GM21737 (cell line): ENCODE measurements at regions not wholly inside any gene's neighbourhood (a gene's known extent, or its start where the extent isn't known, plus 50 kb on each side); places are given as distances from the start of the nearest gene placed in this dataset.

Experiments used
- ATAC-seq: cut with Tn5 transposase; IDR thresholded peaks from one replicate; pipeline ENCODE4 v1.9.1; 2021; ENCODE audit warnings: mild to moderate bottlenecking, moderate library complexity; ENCODE audit not compliant: unreplicated experiment

GRCh38 chr21:15359251-15359650 lies 294.5 kb upstream of the NRIP1 start:
- no peak for ATAC-seq

DNA sequence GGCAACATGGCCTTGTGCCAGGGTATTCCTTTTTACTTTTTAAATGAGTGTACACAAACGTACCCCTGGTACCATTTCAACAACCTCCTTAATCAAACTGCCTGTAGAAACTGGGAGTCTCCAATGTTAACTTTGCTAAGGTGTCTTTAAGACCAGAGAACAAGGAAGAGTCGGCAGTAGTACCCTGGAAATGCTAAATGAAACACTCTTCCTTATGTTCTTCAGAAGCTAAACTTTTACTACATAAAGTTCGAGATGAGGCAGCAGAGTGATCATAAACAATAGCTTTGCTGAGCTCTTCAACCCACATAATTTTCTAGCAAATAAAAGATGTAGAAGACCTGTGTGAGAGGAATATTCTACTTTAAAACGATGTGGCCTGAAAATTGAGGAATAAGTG lies 297.7 kb upstream of the NRIP1 start:
- no peak for ATAC-seq

DNA sequence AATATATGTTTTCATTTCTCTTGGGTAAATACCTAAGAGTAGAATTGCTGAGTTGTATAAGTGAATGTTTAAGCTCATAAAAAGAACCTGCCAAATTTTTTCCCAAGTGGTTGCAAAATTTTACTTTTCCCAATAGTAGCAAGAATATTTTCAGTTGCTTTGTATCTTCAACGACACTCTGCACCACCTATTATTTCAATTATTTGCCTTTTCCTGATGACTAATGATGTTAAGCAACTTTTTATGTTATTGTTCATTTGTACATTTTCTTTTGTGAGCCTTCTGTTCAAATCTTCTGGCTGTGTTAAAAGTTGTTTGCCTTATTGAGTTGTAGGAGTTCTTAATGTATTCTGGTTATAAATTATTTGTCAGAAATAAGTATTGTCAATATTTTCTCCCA lies 299.1 kb upstream of the NRIP1 start:
- no peak for ATAC-seq

GRCh38 chr21:15365751-15366392 lies 301.1 kb upstream of the NRIP1 start:
- no peak for ATAC-seq

DNA sequence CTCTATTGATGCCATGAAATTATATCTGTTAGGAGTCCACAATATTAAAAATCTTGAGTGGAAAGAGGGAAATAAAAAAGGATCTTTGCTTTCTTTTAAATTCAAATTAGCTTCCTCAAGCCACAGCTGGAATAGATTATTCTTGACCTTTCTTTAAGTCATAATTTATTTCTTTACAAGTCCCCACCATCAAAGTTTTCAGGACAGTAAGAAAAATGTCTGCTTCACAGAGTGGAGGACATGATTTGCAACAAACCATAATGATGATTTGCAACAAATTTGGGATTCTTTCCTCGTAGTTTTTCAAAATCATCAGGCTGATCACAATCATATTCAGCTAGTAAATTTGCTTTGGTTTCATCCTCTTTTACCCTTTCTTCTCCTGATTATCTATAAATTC lies 301.8 kb upstream of the NRIP1 start:
- ATAC-seq: no peak

- ATAC-seq: no peak
These were observed 302.3 kb upstream of the NRIP1 start for GRCh38 chr21:15367061-15367626.

GRCh38 chr21:15370462-15370975 lies 305.7 kb upstream of the NRIP1 start:
- no peak for ATAC-seq

GRCh38 chr21:15373941-15374340 lies 309.1 kb upstream of the NRIP1 start:
- ATAC-seq: no peak

GRCh38 chr21:15379776-15380175 lies 315.0 kb upstream of the NRIP1 start:
- ATAC-seq: no peak

- ATAC-seq: no peak
These were observed 318.8 kb upstream of the NRIP1 start for GRCh38 chr21:15383588-15383987.

DNA sequence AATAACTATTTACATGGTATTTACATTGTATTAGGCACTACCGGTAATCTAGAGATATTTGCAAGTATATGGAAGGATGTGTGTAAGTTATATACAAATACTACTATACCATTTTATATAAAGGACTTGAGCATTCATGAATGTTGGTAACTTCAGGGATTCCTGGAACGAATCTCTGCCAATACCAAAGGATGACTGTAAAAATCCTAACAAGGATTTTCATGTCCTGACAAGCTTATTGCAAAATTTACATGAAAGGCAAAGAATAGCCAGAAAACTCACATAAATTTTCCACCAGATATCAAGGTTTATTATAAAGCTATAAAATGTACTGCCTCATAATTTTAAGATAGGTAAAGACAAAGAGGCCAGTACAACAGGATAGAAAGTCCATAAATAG lies 325.2 kb upstream of the NRIP1 start:
- no peak for ATAC-seq

DNA sequence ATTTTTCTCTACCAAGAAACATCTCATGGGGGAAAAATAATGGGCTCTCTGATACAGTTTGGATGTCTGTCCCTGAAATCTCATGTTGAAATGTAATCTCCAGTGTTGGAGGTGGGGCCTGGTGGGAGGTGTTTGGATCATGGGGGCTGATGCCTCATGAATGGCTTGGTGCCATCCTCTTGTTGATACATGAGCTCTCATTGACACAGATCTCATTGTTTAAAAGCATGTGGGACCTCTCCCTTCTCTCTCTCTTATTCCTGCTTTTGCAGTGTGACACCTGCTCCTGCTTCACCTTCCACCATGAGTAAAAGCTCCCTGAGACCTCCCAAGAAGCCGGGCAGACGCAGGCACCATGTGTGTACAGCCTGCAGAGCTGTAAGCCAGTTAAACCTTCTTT lies 332.5 kb upstream of the NRIP1 start:
- ATAC-seq: no peak

DNA sequence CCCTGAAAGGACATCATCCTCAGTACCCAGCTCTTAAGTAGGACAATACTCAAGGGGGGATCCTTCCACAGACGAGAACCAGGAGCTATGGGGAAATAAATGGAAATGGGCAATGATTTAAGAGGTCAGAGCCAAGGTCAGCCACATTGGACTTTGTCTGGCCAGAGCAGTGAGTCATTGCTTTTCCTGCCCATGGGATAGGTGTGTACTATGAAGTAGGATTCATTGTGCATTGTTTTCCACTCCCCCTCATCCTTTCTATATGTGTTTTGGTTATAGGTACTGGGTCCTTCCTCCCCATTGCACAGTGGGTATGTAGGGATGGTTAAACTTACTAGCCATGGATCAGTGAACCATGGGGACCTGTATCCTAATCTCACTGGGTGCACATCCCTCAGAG lies 328.9 kb upstream of the USP25 start:
- ATAC-seq: no peak

DNA sequence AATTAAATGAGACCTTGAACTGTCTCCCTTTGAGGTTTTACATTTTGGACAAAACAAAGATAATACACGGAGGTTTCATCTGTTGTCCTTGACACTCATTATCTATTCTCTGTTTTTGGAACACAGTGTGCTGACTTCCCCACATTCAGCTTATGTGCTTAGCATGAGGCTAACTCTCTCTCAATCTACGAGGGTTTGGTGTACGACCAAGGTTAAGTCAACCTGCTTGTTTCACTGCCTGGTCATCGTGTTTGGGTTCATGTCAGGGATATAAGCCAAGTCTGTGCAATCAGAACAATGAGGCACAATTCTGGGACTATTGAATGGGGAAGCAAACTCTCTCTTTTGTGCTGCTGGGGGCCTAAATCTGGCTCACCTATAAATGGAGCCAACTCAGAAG lies 328.5 kb upstream of the USP25 start:
- no peak for ATAC-seq

DNA sequence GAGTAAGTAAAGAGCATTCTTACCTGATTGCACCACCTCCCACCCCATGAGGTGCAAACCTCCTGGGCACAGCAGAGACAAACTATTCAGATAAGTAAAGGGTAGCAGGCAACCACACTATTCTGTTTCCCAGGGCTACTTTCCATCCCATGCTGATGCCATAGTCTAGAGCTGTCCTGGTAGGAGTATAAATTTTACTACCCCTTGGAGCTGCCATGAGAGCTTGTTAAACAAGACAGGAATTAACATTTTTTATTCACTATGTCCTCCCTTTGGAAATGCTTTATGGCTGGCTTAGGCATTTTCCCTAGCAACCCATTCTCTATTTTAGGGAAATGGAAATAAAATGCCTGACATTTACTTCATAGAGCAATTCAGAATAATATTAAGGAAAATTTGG lies 324.6 kb upstream of the USP25 start:
- ATAC-seq: no peak

- no peak for ATAC-seq
These were observed 323.0 kb upstream of the USP25 start for GRCh38 chr21:15406791-15407190.

- ATAC-seq: no peak
These were observed 322.2 kb upstream of the USP25 start for GRCh38 chr21:15407585-15407984.

DNA sequence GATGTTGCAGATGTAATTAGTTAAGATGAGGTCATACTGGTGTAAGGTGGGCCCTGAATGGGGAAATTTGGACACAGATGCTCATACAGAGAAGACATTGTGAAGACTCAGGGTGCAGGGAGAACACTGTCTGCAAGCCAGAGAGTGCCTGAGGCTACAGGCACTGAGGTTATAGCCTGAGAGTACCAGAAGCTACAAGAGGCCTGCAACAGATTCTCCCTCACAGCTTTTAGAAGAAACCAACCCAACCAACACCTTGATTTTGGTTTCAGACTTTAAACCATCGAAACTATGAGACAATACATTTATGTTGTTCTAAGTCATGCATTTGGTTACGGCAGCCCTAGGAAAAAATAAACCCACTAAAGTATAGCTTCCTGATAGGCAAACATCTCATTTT lies 321.7 kb upstream of the USP25 start:
- no peak for ATAC-seq

GRCh38 chr21:15409031-15409430 lies 320.8 kb upstream of the USP25 start:
- ATAC-seq: no peak

- no peak for ATAC-seq
These were observed 318.9 kb upstream of the USP25 start for GRCh38 chr21:15410853-15411252.

GRCh38 chr21:15414057-15414456 lies 315.7 kb upstream of the USP25 start:
- ATAC-seq: no peak

DNA sequence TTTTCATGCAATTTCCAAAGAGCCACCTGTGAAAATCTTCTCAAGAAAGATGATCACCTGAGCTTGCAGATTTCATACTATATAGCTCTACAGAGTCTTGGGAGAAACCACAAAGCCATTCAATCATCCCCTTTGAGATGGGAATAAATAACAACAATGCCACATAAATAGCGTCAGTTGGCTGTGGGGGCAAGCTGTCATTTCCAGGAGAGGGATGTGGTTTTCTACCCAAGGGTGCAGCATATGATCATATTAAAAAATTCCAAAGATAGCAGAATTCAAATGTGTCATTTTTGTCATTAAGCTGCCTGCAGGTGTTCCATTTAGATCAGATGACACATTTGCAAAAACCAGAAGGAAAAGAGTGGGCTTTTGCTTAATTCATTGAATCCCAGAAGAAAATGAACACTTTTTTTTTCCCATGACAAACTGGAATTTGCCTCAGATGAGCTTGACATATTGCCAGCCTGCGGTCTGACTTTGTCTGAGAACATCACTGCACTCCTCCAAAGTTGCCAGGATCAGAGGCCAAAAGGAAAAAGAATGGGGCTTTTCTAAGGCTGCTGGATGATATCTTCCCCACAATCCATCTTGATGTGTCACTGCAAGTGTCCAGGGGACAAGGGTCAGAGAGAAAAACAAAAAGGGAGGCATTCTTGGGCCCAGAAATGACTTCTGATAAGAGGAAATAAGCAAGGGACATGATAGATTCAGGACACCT lies 314.1 kb upstream of the USP25 start:
- no peak for ATAC-seq
